HFF-Myc (cell line): ENCODE measurements at regions not wholly inside any gene's neighbourhood (a gene's known extent, or its start where the extent isn't known, plus 50 kb on each side); places are given as distances from the start of the nearest gene placed in this dataset.

Experiments used
- DNase-seq: peaks from one replicate; pipeline ENCODE4 v3.0.0-alpha.2; 2011; ENCODE audit warnings: low read depth; ENCODE audit errors: extremely low read depth
- H3K4me3 ChIP-seq: replicated peaks from 2 replicates; pipeline ENCODE4 v1.5.1; 2011; ENCODE audit warnings: low read depth, mild to moderate bottlenecking, control low read depth, low read length
- TF ChIP-seq, protein P1 (sequence below): IDR thresholded peaks from 2 replicates; pipeline ENCODE4 v1.5.1; 2012; ENCODE audit warnings: mild to moderate bottlenecking, low read depth, low read length, control low read depth; ENCODE audit errors: missing control alignments

DNA sequence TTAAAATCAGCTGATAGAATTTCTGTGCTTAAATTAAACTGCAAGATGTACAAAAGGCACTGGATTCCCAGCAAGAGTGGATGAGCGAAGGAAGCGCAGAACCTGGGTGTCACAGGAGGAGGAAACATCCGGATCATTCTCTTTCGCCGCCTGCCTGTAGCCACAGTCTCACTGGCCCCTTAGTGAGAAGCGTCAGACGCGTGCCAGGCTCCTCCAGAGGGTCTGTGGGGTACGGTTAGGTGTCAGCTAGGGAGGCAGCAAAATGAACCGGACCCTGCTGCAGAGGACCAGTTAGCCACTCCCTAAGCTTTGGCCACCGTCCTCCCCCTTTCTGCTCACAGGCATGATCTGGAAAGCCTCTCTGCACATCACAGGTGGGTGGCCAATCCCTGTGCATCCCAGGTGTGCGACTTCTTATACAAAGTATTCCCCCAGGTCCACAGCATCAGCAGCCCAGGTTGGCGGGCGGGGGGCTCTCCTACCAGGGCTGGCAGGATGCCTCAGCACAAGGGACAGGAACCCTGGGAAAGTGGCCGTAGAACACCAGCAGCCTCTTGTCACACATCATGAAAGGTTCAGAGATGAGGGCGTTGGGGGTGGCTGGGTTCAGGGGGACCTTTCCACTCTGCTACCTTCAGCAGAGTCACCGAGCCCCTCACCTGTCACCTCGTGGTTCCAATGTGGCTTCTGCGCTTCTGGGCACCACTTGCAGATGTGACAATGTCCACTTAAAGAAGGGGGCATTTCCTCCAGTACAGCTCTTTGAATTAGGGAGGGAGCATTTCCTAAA lies 61.1 kb upstream of the SLC66A3 start:
- no peak overlapping the region for H3K4me3 ChIP-seq
- TF ChIP-seq, protein P1, sequence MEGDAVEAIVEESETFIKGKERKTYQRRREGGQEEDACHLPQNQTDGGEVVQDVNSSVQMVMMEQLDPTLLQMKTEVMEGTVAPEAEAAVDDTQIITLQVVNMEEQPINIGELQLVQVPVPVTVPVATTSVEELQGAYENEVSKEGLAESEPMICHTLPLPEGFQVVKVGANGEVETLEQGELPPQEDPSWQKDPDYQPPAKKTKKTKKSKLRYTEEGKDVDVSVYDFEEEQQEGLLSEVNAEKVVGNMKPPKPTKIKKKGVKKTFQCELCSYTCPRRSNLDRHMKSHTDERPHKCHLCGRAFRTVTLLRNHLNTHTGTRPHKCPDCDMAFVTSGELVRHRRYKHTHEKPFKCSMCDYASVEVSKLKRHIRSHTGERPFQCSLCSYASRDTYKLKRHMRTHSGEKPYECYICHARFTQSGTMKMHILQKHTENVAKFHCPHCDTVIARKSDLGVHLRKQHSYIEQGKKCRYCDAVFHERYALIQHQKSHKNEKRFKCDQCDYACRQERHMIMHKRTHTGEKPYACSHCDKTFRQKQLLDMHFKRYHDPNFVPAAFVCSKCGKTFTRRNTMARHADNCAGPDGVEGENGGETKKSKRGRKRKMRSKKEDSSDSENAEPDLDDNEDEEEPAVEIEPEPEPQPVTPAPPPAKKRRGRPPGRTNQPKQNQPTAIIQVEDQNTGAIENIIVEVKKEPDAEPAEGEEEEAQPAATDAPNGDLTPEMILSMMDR = no peak
- DNase-seq = no peak

DNA sequence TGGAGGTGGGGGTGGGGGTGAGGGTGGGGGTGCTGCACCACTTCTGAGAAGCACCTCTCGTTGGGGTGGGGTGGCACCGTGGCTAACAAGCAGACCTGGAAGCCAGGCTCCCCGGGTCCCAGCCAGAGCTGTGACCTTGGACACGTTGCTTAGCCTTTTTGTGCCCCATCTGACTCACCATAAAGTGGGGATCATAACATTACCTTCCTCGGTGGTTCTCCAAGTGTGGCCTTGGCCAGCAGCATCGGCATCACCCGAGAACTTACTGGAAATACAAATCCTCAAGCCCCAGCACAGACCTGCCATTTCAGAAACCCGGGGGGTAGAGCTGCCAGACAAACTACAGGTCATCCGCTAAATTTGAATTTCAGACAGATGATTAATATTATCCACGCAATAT lies 58.7 kb upstream of the SLC66A3 start:
- DNase-seq = no peak
- TF ChIP-seq, protein P1 = no peak
- no peak overlapping the region for H3K4me3 ChIP-seq

DNA sequence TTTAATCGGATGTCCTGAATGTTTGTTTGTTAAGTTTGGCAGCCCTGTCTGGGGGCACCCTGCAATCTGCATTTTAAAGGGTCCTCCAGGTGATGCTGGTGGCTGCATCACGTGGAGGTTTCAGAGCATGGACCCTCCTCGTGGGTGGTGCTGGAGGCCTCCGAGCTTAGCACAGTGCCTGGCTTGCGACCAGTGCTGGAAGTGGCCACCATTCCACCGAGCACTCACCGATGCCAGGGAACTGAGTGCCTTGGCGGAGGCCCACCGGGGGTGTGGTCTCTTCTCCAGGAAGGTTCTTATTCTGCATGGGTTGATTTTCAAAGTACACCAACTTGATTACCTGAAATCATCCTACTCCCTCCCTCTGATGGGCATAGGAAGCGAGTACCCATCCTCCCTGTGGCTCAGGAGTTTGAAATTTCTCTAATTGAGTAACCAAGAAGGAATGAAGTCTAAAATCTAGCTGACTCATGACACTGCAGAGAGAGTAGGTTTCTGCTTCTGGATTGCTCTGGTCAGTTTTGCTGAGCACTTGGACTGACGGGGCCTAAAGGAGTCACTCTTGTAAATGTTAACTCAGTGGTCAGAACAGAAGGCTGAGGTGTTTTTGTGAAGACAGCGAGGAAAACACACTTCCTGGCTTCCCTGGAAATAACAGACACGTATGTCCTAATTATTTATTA lies 58.1 kb upstream of the SLC66A3 start:
- DNase-seq = no peak
- TF ChIP-seq, protein P1 = no peak
- no peak overlapping the region for H3K4me3 ChIP-seq

DNA sequence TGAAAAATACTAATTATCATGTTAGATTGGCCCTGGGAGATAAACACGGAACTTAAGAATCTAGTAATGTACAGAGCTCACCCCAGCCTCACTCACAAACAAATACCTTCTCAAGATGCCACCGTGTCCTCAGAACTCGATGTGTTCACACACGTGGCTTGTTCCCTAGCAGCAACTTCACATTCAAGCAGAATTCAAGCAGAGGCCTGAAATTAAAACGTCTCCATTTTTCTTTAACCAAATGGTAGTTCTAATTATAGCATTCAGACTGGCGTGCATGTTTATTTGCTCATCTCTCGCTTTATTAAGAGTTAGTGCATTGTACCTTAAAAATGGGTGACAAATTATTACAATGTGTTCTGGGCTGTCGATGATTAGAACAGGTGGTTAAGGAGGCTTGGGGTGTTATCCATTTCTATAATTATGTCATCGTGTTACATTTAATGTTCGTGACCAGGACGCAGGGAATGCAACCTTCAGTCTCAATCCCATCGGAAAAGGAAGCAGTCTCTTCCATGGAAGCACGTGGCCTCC lies 57.3 kb upstream of the SLC66A3 start:
- DNase-seq = no peak
- TF ChIP-seq, protein P1 = no peak
- no peak overlapping the region for H3K4me3 ChIP-seq

DNA sequence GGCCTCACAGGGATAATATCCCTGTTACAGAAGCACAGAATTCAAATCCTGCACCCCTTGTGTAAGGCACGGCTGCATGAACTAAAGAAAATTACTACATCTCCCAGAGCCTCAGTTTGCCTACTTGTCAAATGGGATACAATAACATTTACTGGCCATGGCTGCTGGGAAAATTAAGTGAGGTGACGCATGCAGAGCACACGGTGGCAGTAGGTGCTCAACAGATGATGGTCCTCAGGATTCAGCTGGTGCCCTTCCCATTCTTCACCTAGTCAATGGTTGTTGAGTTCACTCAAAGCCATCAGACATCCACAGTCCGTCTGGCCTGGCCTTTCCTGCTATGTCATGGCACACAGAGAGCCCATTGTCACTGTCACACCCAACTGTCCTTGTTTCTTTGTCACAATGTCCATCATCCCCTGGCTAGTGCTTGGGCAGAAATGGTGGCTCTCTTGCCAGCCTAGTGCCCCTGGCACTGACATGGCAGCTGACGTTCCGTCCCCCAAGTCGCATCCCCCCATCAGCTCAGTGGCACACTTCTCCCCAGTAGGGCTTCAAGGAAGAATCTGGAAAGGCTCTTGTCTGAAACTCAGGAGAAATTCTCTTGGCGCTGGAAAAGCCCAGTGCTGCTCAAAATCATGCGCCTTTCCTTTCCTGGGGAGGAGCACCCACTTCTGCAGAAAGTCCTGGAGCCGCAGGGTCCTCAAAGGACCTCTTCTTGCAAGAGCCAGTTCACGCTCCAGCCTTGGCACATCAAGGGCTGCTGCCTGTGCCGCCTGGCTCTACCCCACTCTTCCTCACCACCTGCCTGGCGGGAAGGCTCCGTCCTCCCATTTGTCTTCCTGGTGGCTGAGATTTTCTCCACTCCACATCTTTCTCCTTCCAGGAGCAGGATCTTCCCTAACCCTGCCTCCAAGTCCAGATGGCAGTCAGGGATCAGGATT lies 55.9 kb upstream of the SLC66A3 start:
- no peak overlapping the region for H3K4me3 ChIP-seq
- no peak for DNase-seq
- TF ChIP-seq, protein P1 = no peak

DNA sequence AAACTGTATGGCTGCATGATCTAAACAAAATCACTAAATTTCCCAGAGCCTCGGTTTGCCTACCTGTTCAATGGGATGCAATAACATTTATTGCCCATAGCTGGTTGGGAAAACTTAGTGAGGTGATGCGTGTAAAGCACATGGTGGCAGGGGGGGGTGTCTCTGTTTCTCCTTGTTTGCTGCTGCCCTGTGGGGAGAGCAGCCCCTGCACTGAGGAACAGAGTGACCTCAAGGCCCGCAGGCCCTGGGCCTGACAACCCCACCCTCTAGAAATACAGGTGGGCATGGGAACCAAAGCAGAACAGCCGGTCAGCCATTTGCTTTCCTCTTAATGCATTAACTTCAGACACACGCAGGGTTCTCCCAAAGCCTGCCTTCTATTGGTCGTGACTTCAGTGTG lies 55.1 kb upstream of the SLC66A3 start:
- TF ChIP-seq, protein P1 = no peak
- no peak overlapping the region for H3K4me3 ChIP-seq
- DNase-seq = no peak
